SU-DHL-6 (cell line): ENCODE measurements at regions not wholly inside any gene's neighbourhood (a gene's known extent, or its start where the extent isn't known, plus 50 kb on each side); places are given as distances from the start of the nearest gene placed in this dataset.

Source experiments
- H2AFZ ChIP-seq: fragments of 200-600 bp; sonication (generic); 2 replicates; pipeline ENCODE4 v1.6.1; 2014; ENCODE audit warnings: low read depth, mild to moderate bottlenecking, moderate library complexity, mixed read lengths, antibody characterized with exemption, low read length; ENCODE audit not compliant: severe bottlenecking
- H3F3A ChIP-seq: fragments of 200-600 bp; shearing (Covaris generic); 2 replicates; pipeline ENCODE4 v1.6.0; 2016; ENCODE audit warnings: antibody characterized with exemption, mild to moderate bottlenecking; ENCODE audit not compliant: insufficient read depth
- H3K27ac ChIP-seq: fragments of 200-600 bp; sonication (generic); 2 replicates; pipeline ENCODE4 v1.5.1; 2016; ENCODE audit warnings: low read depth, mild to moderate bottlenecking, low read length, moderate library complexity, mixed read lengths
- H3K27me3 ChIP-seq: fragments of 200-600 bp; sonication (generic), shearing (Covaris generic); 2 replicates; pipeline ENCODE4 v1.6.0; 2014; ENCODE audit warnings: mild to moderate bottlenecking, low read length
- H3K36me3 ChIP-seq: fragments of 200-600 bp; sonication (generic); 2 replicates; pipeline ENCODE4 v1.6.1; 2014; ENCODE audit warnings: mild to moderate bottlenecking, low read length, mixed read lengths
- H3K4me2 ChIP-seq: fragments of 300-600, 200-600 bp; shearing (Covaris generic), sonication (generic); 2 replicates; pipeline ENCODE4 v1.6.0; 2014; ENCODE audit warnings: low read length, low read depth, mild to moderate bottlenecking; ENCODE audit not compliant: poor library complexity, severe bottlenecking
- H3K4me3 ChIP-seq: fragments of 200-600 bp; sonication (generic); 2 replicates; pipeline ENCODE4 v1.5.1; 2014; ENCODE audit warnings: antibody characterized with exemption, low read length, mild to moderate bottlenecking, mixed read lengths; ENCODE audit not compliant: insufficient read depth, poor library complexity, severe bottlenecking
- H3K79me2 ChIP-seq: fragments of 200-600 bp; sonication (generic); 2 replicates; pipeline ENCODE4 v1.6.1; 2014; ENCODE audit warnings: mild to moderate bottlenecking, low read length, moderate library complexity; ENCODE audit not compliant: insufficient read depth
- H3K9ac ChIP-seq: fragments of 200-600 bp; sonication (generic); 2 replicates; pipeline ENCODE4 v1.7.0; 2014; ENCODE audit warnings: mild to moderate bottlenecking, low read length
- H3K9me2 ChIP-seq: fragments of 200-600 bp; sonication (generic); replicated peaks from 2 replicates; pipeline ENCODE4 v1.6.1; 2014; ENCODE audit warnings: low read length; ENCODE audit not compliant: insufficient read depth
- H3K9me3 ChIP-seq: fragments of 200-600 bp; sonication (generic); 2 replicates; pipeline ENCODE4 v1.6.1; 2014; ENCODE audit warnings: low read length, mixed read lengths; ENCODE audit not compliant: insufficient read depth
- H4K20me1 ChIP-seq: fragments of 200-600 bp; sonication (generic); 2 replicates; pipeline ENCODE4 v1.6.1; 2014; ENCODE audit warnings: low read depth, mild to moderate bottlenecking, antibody characterized with exemption, low read length, moderate library complexity, mixed read lengths
- CTCF ChIP-seq: fragments of 200-600 bp; sonication (generic); IDR thresholded peaks from one replicate; pipeline ENCODE4 v1.5.1; 2017; ENCODE audit warnings: antibody characterized with exemption, mild to moderate bottlenecking, low read length, moderate library complexity; ENCODE audit not compliant: insufficient read depth, poor library complexity, severe bottlenecking
- EZH2phosphoT487 ChIP-seq: fragments of 200-600 bp; sonication (generic), shearing (Covaris generic); conservative IDR thresholded peaks from 2 replicates; pipeline ENCODE4 v1.6.1; 2018; ENCODE audit warnings: mild to moderate bottlenecking, antibody characterized with exemption, low read length, moderate library complexity, mixed read lengths

GRCh38 chr5:17872204-17872603 is 237.9 kb downstream of the TAF11L14 start:
- H3K9me3 ChIP-seq: peaks cover 5% of the 10 kb centered on the region; the same call in 1 of the 2 replicates
- no peak overlapping the region for H3K27ac ChIP-seq
- no peaks in the 10 kb centered on the region for H4K20me1 ChIP-seq
- no peak overlapping the region for H3K4me2 ChIP-seq
- TF ChIP-seq EZH2phosphoT487 (no peak), CTCF (no peak)
- no peaks in the 10 kb centered on the region for H3F3A ChIP-seq
- no peak overlapping the region for H3K9ac ChIP-seq
- H3K36me3 ChIP-seq: no peaks in the 10 kb centered on the region
- H2AFZ ChIP-seq: no peak overlapping the region
- H3K4me3 ChIP-seq: no peak overlapping the region
- H3K27me3 ChIP-seq: no peaks in the 10 kb centered on the region
- no peaks in the 10 kb centered on the region for H3K9me2 ChIP-seq
- no peaks in the 10 kb centered on the region for H3K79me2 ChIP-seq

- no peak overlapping the region for H2AFZ ChIP-seq
- no peaks in the 10 kb centered on the region for H3K79me2 ChIP-seq
- H3K36me3 ChIP-seq: no peaks in the 10 kb centered on the region
- H3F3A ChIP-seq: no peaks in the 10 kb centered on the region
- H3K9ac ChIP-seq: no peak overlapping the region
- no peak overlapping the region for H3K27ac ChIP-seq
- H3K4me3 ChIP-seq: no peak overlapping the region
- no peaks in the 10 kb centered on the region for H4K20me1 ChIP-seq
- no peak overlapping the region for H3K4me2 ChIP-seq
- no peaks in the 10 kb centered on the region for H3K9me2 ChIP-seq
- H3K27me3 ChIP-seq: no peaks in the 10 kb centered on the region
- TF ChIP-seq EZH2phosphoT487 (no peak), CTCF (no peak)
- no peaks in the 10 kb centered on the region for H3K9me3 ChIP-seq
Observed at GRCh38 chr5:17878541-17878940, 244.3 kb downstream of the TAF11L14 start.

- H3K9me2 ChIP-seq: no peaks in the 10 kb centered on the region
- no peak overlapping the region for H3K4me3 ChIP-seq
- TF ChIP-seq EZH2phosphoT487 (no peak), CTCF (no peak)
- H3F3A ChIP-seq: no peaks in the 10 kb centered on the region
- H3K9me3 ChIP-seq: no peaks in the 10 kb centered on the region
- H2AFZ ChIP-seq: no peak overlapping the region
- no peaks in the 10 kb centered on the region for H3K79me2 ChIP-seq
- no peaks in the 10 kb centered on the region for H4K20me1 ChIP-seq
- H3K27me3 ChIP-seq: no peaks in the 10 kb centered on the region
- no peak overlapping the region for H3K4me2 ChIP-seq
- no peak overlapping the region for H3K9ac ChIP-seq
- no peaks in the 10 kb centered on the region for H3K36me3 ChIP-seq
- H3K27ac ChIP-seq: no peak overlapping the region
Observed at GRCh38 chr5:17879276-17879675, 245.0 kb downstream of the TAF11L14 start.
